HCT116 (cell line): ENCODE measurements at regions not wholly inside any gene's neighbourhood (a gene's known extent, or its start where the extent isn't known, plus 50 kb on each side); places are given as distances from the start of the nearest gene placed in this dataset.

ENCODE experiments used
- ATAC-seq: fragments of 200-7000 bp; cut with Tn5 transposase; 2 replicates; pipeline ENCODE4 v1.9.1; 2020; ENCODE audit warnings: mild to moderate bottlenecking, moderate library complexity
- BruUV-seq: library from RNA; stranded (reverse); fragments of 400-500 nt; replicated peaks from 2 replicates; lab custom pipeline; 2021; lab: Mats Ljungman, UMichigan
- CTCF ChIA-PET: fragments of 300-600 bp; sonication (Branson Sonifier 250); formaldehyde crosslinking; loops from one replicate; lab custom pipeline; 2021; ENCODE audit warnings: antibody characterized with exemption; lab: Charles Lee
- POLR2A ChIA-PET: fragments of 300-600, 350-600 bp; sonication (Branson Sonifier 250); formaldehyde crosslinking; loops from one replicate; lab custom pipeline; 2021; ENCODE audit warnings: antibody characterized with exemption; lab: Charles Lee
- RAD21 ChIA-PET, 2 experiments: fragments of 300-600 bp; sonication (Branson Sonifier 250); formaldehyde crosslinking; loops; one replicate each; lab custom pipeline; 2023; ENCODE audit warnings: low total read pairs in 2 of 2; ENCODE audit not compliant: uncharacterized antibody in 2 of 2, unreplicated experiment in 2 of 2, low non-redundant PET in 1 of 2; lab: Charles Lee
- DNase-seq: peaks from one replicate; pipeline ENCODE4 v3.0.0-alpha.2; 2010; ENCODE audit warnings: low read depth, low spot score
- H2AFZ ChIP-seq: fragments of 200-600 bp; shearing (Covaris generic), sonication (generic); 2 replicates; pipeline ENCODE4 v1.6.1; 2017; ENCODE audit warnings: low read depth, mixed run types, mixed read lengths, antibody characterized with exemption, low read length; ENCODE audit not compliant: poor library complexity, severe bottlenecking
- H3K27ac ChIP-seq: 2 replicates; pipeline ENCODE4 v1.5.1; 2012; ENCODE audit warnings: low read depth, low read length
- H3K27me3 ChIP-seq: fragments of 200-600 bp; sonication (generic); 2 replicates; pipeline ENCODE4 v1.6.1; 2016; ENCODE audit warnings: mixed run types, low read length, mixed read lengths; ENCODE audit not compliant: insufficient read depth
- H3K36me3 ChIP-seq, 2 experiments: fragments of 200-500 bp in 1 of 2; fragments of 200-600 bp in 1 of 2; sonication (Bioruptor generic) in 1 of 2; sonication (generic) in 1 of 2; 2 replicates each; pipeline versions ENCODE4 v1.5.1 to v1.6.1; 2014 to 2016; ENCODE audit warnings: low read length in 2 of 2, inconsistent platforms in 1 of 2, mixed read lengths in 1 of 2, mixed run types in 1 of 2; ENCODE audit not compliant: insufficient read depth in 2 of 2, control insufficient read depth in 1 of 2
- H3K4me1 ChIP-seq, 2 experiments: fragments of 200-600 bp in 1 of 2; sonication (generic) in 1 of 2; 2 replicates each; pipeline versions ENCODE4 v1.5.1 to v1.6.1; 2012 to 2017; ENCODE audit warnings: low read length in 2 of 2, inconsistent platforms in 1 of 2, mild to moderate bottlenecking in 1 of 2, mixed read lengths in 1 of 2, mixed run types in 1 of 2, moderate library complexity in 1 of 2; ENCODE audit not compliant: insufficient read depth in 2 of 2, control insufficient read depth in 1 of 2
- H3K4me2 ChIP-seq: fragments of 200-600 bp; sonication (generic); 2 replicates; pipeline ENCODE4 v1.6.1; 2017; ENCODE audit warnings: mixed run types, low read length, mixed read lengths
- H3K4me3 ChIP-seq, 2 experiments: fragments of 200-600 bp in 1 of 2; sonication (generic) in 1 of 2; replicated peaks in 1 of 2; 2 replicates each; pipeline ENCODE4 v1.5.1; 2011 to 2016; ENCODE audit warnings: low read length in 2 of 2, control low read depth in 1 of 2, low read depth in 1 of 2, mild to moderate bottlenecking in 1 of 2, mixed read lengths in 1 of 2, mixed run types in 1 of 2
- H3K79me2 ChIP-seq: fragments of 200-600 bp; sonication (generic); 2 replicates; pipeline ENCODE4 v1.6.1; 2017; ENCODE audit warnings: mild to moderate bottlenecking, mixed run types, low read length, moderate library complexity, mixed read lengths; ENCODE audit not compliant: insufficient read depth
- H3K9ac ChIP-seq: fragments of 200-600 bp; sonication (generic); 2 replicates; pipeline ENCODE4 v1.6.1; 2016; ENCODE audit warnings: low read length, mixed read lengths
- H3K9me2 ChIP-seq: fragments of 200-600 bp; sonication (generic), shearing (Covaris generic); 2 replicates; pipeline ENCODE4 v1.6.1; 2017; ENCODE audit warnings: mixed run types, mild to moderate bottlenecking, moderate library complexity; ENCODE audit not compliant: insufficient read depth
- H3K9me3 ChIP-seq, 2 experiments: fragments of 200-500 bp in 1 of 2; fragments of 200-600 bp in 1 of 2; sonication (Bioruptor generic) in 1 of 2; sonication (generic) in 1 of 2; 2 replicates each; pipeline ENCODE4 v1.6.1; 2014 to 2017; ENCODE audit warnings: low read length in 2 of 2, mixed read lengths in 2 of 2, inconsistent platforms in 1 of 2, low read depth in 1 of 2, mild to moderate bottlenecking in 1 of 2, mixed run types in 1 of 2, moderate library complexity in 1 of 2; ENCODE audit not compliant: control insufficient read depth in 1 of 2, insufficient read depth in 1 of 2
- H4K20me1 ChIP-seq: fragments of 200-600 bp; sonication (generic), shearing (Covaris generic); 2 replicates; pipeline ENCODE4 v1.6.1; 2017; ENCODE audit warnings: mixed run types, mild to moderate bottlenecking, moderate library complexity; ENCODE audit not compliant: insufficient read depth
- CEBPB ChIP-seq: IDR thresholded peaks from 2 replicates; pipeline ENCODE4 v1.6.1; 2012; ENCODE audit warnings: low read depth
- ELF1 ChIP-seq: IDR thresholded peaks from 2 replicates; pipeline ENCODE4 v1.6.1; 2012; ENCODE audit warnings: low read depth, borderline replicate concordance
- EZH2 ChIP-seq: fragments of 200-600 bp; sonication (generic); IDR thresholded peaks from 2 replicates; pipeline ENCODE4 v1.6.1; 2017; ENCODE audit warnings: antibody characterized with exemption, mixed run types
- FOSL1 ChIP-seq: IDR thresholded peaks from 2 replicates; pipeline ENCODE4 v1.6.1; 2012; ENCODE audit warnings: low read depth
- JUND ChIP-seq: IDR thresholded peaks from 2 replicates; pipeline ENCODE4 v1.6.1; 2012
- POLR2A ChIP-seq: IDR thresholded peaks from 2 replicates; pipeline ENCODE4 v1.7.0; 2011; ENCODE audit warnings: borderline replicate concordance; ENCODE audit not compliant: insufficient read depth, insufficient read length; ENCODE audit errors: extremely low read depth
- RAD21 ChIP-seq: IDR thresholded peaks from 2 replicates; pipeline ENCODE4 v1.6.1; 2012; ENCODE audit warnings: low read depth, mild to moderate bottlenecking
- SIN3A ChIP-seq: IDR thresholded peaks from 2 replicates; pipeline ENCODE4 v1.6.1; 2012; ENCODE audit warnings: low read depth
- SP1 ChIP-seq: IDR thresholded peaks from 2 replicates; pipeline ENCODE4 v1.6.1; 2012; ENCODE audit warnings: low read depth
- SRF ChIP-seq: IDR thresholded peaks from 2 replicates; pipeline ENCODE4 v1.6.1; 2012; ENCODE audit warnings: low read depth
- TCF7L2 ChIP-seq: IDR thresholded peaks from 2 replicates; pipeline ENCODE4 v1.7.0; 2011; ENCODE audit warnings: borderline replicate concordance, inconsistent platforms; ENCODE audit not compliant: insufficient read depth, insufficient read length; ENCODE audit errors: extremely low read depth
- ZFX ChIP-seq: fragments of 450-650 bp; IDR thresholded peaks from 2 replicates; pipeline ENCODE4 v1.6.1; 2017
- intact Hi-C: fragments of 100-400 bp; cut with micrococcal nuclease; formaldehyde crosslinking; loops from 2 replicates; pipeline ENCODE4 v1.10.0; 2022
- TF ChIP-seq, protein P1 (sequence below): IDR thresholded peaks from 2 replicates; pipeline ENCODE4 v1.6.1; 2012; ENCODE audit warnings: low read depth
- TF ChIP-seq, protein P2 (sequence below): IDR thresholded peaks from 2 replicates; pipeline ENCODE4 v1.6.1; 2012
- TF ChIP-seq, protein P3 (sequence below): IDR thresholded peaks from 2 replicates; pipeline ENCODE4 v1.6.1; 2011; ENCODE audit warnings: mild to moderate bottlenecking, low read length, moderate library complexity; ENCODE audit not compliant: insufficient replicate concordance; ENCODE audit errors: extremely low read depth

DNA sequence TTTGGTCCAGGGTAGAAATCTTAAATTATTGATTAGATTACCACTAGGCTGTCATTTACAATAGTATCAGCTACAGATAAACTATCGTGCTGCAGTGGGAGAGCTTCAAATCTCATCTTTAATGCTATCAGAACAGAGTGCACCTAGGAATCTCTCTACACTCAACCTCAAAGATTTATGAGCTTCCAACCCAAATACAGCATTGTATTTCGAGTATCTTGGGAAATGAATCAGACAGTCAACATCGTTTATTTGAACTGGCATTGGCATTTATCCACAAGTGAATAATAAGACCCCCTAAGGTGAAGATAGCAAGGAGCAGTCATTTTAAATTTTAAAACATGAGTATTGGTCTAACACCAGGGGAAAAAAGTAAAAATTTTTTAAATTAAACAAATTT, 1203.2 kb downstream of the CDH12 start:
- H3K9me3 ChIP-seq: peaks cover 0 to 17% of the 10 kb centered on the region in 2 experiments; a peak in 2 of 4 replicates
- TF ChIP-seq SIN3A: no peak
- TF ChIP-seq ELF1: no peak
- no peak for TF ChIP-seq JUND
- TF ChIP-seq, protein P1, sequence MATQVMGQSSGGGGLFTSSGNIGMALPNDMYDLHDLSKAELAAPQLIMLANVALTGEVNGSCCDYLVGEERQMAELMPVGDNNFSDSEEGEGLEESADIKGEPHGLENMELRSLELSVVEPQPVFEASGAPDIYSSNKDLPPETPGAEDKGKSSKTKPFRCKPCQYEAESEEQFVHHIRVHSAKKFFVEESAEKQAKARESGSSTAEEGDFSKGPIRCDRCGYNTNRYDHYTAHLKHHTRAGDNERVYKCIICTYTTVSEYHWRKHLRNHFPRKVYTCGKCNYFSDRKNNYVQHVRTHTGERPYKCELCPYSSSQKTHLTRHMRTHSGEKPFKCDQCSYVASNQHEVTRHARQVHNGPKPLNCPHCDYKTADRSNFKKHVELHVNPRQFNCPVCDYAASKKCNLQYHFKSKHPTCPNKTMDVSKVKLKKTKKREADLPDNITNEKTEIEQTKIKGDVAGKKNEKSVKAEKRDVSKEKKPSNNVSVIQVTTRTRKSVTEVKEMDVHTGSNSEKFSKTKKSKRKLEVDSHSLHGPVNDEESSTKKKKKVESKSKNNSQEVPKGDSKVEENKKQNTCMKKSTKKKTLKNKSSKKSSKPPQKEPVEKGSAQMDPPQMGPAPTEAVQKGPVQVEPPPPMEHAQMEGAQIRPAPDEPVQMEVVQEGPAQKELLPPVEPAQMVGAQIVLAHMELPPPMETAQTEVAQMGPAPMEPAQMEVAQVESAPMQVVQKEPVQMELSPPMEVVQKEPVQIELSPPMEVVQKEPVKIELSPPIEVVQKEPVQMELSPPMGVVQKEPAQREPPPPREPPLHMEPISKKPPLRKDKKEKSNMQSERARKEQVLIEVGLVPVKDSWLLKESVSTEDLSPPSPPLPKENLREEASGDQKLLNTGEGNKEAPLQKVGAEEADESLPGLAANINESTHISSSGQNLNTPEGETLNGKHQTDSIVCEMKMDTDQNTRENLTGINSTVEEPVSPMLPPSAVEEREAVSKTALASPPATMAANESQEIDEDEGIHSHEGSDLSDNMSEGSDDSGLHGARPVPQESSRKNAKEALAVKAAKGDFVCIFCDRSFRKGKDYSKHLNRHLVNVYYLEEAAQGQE: no peak
- no peak for TF ChIP-seq SRF
- TF ChIP-seq CEBPB: no peak
- no peak for TF ChIP-seq RAD21
- TF ChIP-seq, protein P2, sequence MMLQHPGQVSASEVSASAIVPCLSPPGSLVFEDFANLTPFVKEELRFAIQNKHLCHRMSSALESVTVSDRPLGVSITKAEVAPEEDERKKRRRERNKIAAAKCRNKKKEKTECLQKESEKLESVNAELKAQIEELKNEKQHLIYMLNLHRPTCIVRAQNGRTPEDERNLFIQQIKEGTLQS: no peak
- TF ChIP-seq, protein P3, sequence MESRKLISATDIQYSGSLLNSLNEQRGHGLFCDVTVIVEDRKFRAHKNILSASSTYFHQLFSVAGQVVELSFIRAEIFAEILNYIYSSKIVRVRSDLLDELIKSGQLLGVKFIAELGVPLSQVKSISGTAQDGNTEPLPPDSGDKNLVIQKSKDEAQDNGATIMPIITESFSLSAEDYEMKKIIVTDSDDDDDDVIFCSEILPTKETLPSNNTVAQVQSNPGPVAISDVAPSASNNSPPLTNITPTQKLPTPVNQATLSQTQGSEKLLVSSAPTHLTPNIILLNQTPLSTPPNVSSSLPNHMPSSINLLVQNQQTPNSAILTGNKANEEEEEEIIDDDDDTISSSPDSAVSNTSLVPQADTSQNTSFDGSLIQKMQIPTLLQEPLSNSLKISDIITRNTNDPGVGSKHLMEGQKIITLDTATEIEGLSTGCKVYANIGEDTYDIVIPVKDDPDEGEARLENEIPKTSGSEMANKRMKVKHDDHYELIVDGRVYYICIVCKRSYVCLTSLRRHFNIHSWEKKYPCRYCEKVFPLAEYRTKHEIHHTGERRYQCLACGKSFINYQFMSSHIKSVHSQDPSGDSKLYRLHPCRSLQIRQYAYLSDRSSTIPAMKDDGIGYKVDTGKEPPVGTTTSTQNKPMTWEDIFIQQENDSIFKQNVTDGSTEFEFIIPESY: no peak
- no peak for TF ChIP-seq ZFX
- TF ChIP-seq POLR2A: no peak
- no peak for TF ChIP-seq EZH2
- TF ChIP-seq FOSL1: no peak
- no peak for TF ChIP-seq TCF7L2
- TF ChIP-seq SP1: no peak
- H3K4me2 ChIP-seq: no peak overlapping the region
- H3K79me2 ChIP-seq: no peaks in the 10 kb centered on the region
- DNase-seq (no peak), ATAC-seq (no peak)
- no peak overlapping the region for H3K4me3 ChIP-seq
- BruUV-seq: no TSS peak
- H4K20me1 ChIP-seq: no peaks in the 10 kb centered on the region
- intact Hi-C loops: no loop called here
- ChIA-PET POLR2A (no interaction called here), CTCF (no interaction called here), RAD21 (no interaction called here)
- no peaks in the 10 kb centered on the region for H3K36me3 ChIP-seq
- no peaks in the 10 kb centered on the region for H3K4me1 ChIP-seq
- H3K9me2 ChIP-seq: no peaks in the 10 kb centered on the region
- H3K27ac ChIP-seq: no peak overlapping the region
- H2AFZ ChIP-seq: no peak overlapping the region
- H3K27me3 ChIP-seq: no peaks in the 10 kb centered on the region
- no peak overlapping the region for H3K9ac ChIP-seq
